ENCODE measurements at regions not wholly inside any gene's neighbourhood (a gene's known extent, or its start where the extent isn't known, plus 50 kb on each side); places are given as distances from the start of the nearest gene placed in this dataset.
"Not testable (repeated sequence)": the region's sequence is repeated elsewhere in the genome, so short reads cannot be mapped to it uniquely, and the experiment has no call there.

DNA sequence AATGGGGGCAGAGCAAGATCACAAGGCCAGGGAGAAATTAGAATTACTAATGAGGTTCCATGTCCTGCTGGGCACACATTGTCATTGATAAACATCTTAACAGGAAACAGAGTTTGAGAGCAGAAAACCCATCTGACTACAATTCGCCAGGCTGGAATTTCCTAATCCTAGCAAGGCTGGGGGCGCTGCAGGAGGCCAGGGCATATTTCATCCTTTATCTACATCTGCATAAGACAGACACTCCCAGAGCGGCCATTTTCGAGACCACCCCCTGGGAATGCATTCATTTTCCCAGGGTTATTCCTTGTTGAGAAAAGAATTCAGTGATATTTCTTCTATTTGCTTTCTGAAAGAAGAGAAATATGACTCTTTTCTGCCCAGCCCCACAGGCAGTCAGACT lies 152.7 kb downstream of the SUCLG1 start:
- Histone ChIP-seq H3K4me1 (ENCODE audit: control insufficient read depth, insufficient read depth, low read length) (no peaks in the 10 kb centered on the region), H3K9me3 (ENCODE audit: control insufficient read depth, insufficient read depth, low read length) (peaks cover 3% of the 10 kb centered on the region), H3K4me3 (ENCODE audit: low read depth, low read length) (no peak overlapping the region), H3K36me3 (ENCODE audit: control insufficient read depth, insufficient read depth, low read length) (no peaks in the 10 kb centered on the region), H3K27me3 (ENCODE audit: control insufficient read depth, insufficient read depth, low read length) (no peaks in the 10 kb centered on the region), H3K9ac (ENCODE audit: low read depth, low read length) (no peak overlapping the region)

DNA sequence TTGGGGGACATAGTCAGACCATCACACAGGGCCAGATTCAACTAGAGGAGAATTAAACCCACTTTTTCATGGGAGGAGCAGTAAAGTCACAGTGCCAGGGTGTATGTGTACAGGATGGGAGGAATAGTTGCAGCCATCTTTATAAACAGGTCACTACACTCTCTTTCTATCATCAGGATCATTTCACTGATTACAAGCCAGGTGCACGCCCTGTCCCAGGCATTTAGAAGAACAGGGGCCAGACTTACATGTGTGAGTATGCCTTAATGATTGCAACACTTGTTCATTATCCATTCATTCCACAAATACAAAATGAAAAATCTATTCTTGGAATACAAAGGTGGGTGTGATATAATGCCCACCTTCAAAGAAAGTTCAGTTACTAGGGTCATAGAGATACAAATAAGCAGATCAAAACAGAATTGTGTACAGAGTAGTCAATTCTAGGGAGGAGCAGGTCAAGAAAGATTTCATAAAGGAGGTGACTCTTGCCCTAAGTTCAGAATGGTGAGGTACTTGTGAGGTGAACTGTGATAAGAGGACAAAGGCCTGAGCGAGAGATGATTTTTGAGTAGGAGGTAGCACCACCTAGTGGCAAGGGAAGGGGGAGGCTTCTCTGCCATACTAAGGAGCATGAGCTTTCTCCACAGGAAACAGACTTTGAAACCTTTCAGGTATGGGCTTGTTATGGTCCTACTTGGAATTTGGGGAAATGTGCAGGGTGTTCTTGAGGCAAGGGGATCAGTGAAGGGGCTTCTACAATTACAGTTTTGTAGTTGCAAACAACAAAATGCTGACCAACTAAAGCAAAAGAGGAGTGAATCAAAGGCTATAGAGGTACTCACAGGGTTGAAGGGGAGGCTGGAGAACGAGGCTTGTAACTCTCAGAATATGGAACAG lies 156.3 kb downstream of the SUCLG1 start:
- H3K9ac ChIP-seq (ENCODE audit: low read depth, low read length): no peak overlapping the region
- H3K36me3 ChIP-seq (ENCODE audit: control insufficient read depth, insufficient read depth, low read length): no peaks in the 10 kb centered on the region
- H3K4me1 ChIP-seq (ENCODE audit: control insufficient read depth, insufficient read depth, low read length): no peaks in the 10 kb centered on the region

DNA sequence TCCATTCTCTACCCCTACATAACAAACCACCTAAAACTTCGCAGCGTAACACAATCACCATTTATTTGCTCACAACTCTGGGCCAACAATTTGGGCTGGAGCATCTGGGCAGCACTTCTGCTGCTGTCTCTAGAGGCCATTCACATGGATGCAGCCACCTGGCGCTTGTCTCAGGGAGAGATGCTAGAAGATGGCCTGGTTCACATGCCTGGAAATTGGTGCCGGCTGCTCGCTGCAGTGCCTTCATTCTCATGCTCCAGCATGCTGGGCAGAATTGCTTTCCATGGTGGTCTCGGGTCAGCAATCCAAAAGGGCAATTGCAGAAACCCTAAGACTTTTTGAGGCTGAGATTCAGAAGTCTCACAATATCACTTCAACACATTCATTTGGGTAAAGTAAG lies 157.4 kb downstream of the SUCLG1 start:
- no peaks in the 10 kb centered on the region for H3K4me1 ChIP-seq (ENCODE audit: control insufficient read depth, insufficient read depth, low read length)
- H3K9ac ChIP-seq (ENCODE audit: low read depth, low read length): no peak overlapping the region
- H3K9me3 ChIP-seq (ENCODE audit: control insufficient read depth, insufficient read depth, low read length): peaks cover 3% of the 10 kb centered on the region
- H3K4me3 ChIP-seq (ENCODE audit: low read depth, low read length): no peak overlapping the region
- no peaks in the 10 kb centered on the region for H3K36me3 ChIP-seq (ENCODE audit: control insufficient read depth, insufficient read depth, low read length)
- H3K27me3 ChIP-seq (ENCODE audit: control insufficient read depth, insufficient read depth, low read length): no peaks in the 10 kb centered on the region

More for the DNA sequence above, 156.3 kb downstream of the SUCLG1 start:
- Histone ChIP-seq H3K27me3 (ENCODE audit: control insufficient read depth, insufficient read depth, low read length) (no peaks in the 10 kb centered on the region), H3K4me3 (ENCODE audit: low read depth, low read length) (no peak overlapping the region), H3K9me3 (ENCODE audit: control insufficient read depth, insufficient read depth, low read length) (peaks cover 3% of the 10 kb centered on the region)

DNA sequence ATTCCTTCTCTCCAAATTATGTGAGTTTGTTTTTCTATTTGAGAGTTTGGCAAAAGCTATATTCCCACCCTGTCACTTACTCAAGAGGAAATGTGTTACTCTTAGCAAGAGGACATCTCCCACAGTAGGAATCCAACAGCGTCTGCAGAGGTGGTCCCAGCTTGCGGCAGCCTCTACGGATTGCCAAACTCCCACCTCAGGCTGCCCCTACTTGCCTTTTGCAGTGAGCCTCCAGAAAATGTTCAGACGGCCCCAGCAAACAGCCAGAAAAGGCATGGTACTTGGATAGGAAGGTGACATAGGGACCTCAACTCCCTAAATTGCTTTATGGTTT lies 158.4 kb downstream of the SUCLG1 start:
- H3K4me1 ChIP-seq (ENCODE audit: control insufficient read depth, insufficient read depth, low read length): no peaks in the 10 kb centered on the region
- no peaks in the 10 kb centered on the region for H3K36me3 ChIP-seq (ENCODE audit: control insufficient read depth, insufficient read depth, low read length)
- H3K27me3 ChIP-seq (ENCODE audit: control insufficient read depth, insufficient read depth, low read length): no peaks in the 10 kb centered on the region
- H3K9ac ChIP-seq (ENCODE audit: low read depth, low read length): no peak overlapping the region
- peaks cover 1% of the 10 kb centered on the region for H3K9me3 ChIP-seq (ENCODE audit: control insufficient read depth, insufficient read depth, low read length)
- no peak overlapping the region for H3K4me3 ChIP-seq (ENCODE audit: low read depth, low read length)

DNA sequence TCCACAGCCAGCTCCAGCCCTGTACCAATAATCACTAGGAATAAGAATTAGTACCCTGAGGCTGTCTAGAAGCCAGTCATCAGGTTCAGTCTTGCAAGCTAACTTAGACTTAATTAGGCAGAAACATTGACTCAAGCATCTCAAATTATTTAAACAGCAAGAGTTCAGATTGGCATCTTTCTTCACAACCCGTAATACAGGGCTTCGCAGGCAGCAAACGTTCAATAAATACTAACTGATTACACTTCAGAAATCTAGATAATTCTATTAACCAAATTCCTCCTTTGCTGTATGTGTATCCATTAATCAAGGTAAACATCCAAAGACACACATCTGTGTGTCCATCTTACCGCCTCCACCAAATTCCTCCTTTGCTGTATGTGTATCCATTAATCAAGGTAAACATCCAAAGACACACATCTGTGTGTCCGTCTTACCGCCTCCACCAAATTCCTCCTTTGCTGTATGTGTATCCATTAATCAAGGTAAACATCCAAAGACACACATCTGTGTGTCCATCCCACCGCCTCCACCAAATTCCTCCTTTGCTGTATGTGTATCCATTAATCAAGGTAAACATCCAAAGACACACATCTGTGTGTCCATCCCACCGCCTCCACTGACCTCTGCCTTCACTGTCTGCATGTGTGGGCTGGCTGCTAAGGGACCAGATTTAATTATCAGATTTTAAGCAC lies 158.9 kb downstream of the SUCLG1 start:
- H3K9ac ChIP-seq (ENCODE audit: low read depth, low read length); H3K27me3 ChIP-seq (ENCODE audit: control insufficient read depth, insufficient read depth, low read length); H3K36me3 ChIP-seq (ENCODE audit: control insufficient read depth, insufficient read depth, low read length); H3K4me3 ChIP-seq (ENCODE audit: low read depth, low read length); H3K9me3 ChIP-seq (ENCODE audit: control insufficient read depth, insufficient read depth, low read length); H3K4me1 ChIP-seq (ENCODE audit: control insufficient read depth, insufficient read depth, low read length): not testable (repeated sequence)

DNA sequence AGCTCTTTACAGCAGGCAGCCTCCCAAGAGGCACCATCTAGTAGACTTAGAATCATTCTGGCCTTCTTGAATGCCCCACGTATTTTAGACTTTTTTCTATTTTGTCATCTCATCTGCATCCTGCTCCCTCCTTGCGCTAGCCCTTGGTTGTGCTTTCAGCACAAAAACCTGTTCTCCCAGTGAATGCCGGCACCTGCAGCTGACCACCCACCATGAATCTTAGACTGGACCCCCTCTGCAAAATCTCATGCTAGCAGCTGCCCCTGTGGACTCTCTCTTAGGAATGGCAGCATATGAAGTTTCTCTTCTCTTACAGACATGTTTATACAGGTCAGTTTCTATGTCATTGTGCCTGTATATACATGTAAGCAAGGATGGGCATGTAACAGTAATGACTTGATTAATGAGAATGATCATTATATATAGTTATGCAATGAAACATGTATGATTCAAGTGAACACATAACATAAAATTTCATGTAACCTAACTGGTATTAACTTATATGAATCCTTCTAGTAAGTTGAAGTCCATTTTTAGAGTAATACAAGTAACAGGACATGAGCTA lies 159.8 kb downstream of the SUCLG1 start:
- H3K4me1 ChIP-seq (ENCODE audit: control insufficient read depth, insufficient read depth, low read length): no peaks in the 10 kb centered on the region
- H3K4me3 ChIP-seq (ENCODE audit: low read depth, low read length): no peak overlapping the region
- H3K9me3 ChIP-seq (ENCODE audit: control insufficient read depth, insufficient read depth, low read length): no peaks in the 10 kb centered on the region
- no peak overlapping the region for H3K9ac ChIP-seq (ENCODE audit: low read depth, low read length)
- no peaks in the 10 kb centered on the region for H3K36me3 ChIP-seq (ENCODE audit: control insufficient read depth, insufficient read depth, low read length)
- no peaks in the 10 kb centered on the region for H3K27me3 ChIP-seq (ENCODE audit: control insufficient read depth, insufficient read depth, low read length)

DNA sequence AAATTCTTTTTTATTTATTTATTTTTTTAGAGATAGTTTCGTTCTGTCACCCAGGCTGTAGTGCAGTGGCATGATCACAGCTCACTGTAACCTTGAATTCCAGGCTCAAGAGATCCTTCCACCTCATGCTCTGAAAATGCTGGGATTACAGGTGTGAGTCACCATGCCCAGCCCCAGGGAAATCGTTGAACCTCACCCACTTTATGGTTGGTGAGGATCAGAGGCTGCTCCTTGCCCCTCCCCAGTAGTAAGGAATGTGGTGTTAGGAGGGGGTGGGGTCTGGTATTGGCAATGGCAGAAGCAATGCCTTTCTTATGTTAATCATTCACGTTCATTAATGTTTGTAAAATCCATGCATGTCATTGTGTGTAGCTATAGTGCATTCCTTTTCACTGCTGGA lies 161.9 kb downstream of the SUCLG1 start:
- Histone ChIP-seq H3K9ac (ENCODE audit: low read depth, low read length) (no peak overlapping the region), H3K27me3 (ENCODE audit: control insufficient read depth, insufficient read depth, low read length) (no peaks in the 10 kb centered on the region), H3K4me3 (ENCODE audit: low read depth, low read length) (no peak overlapping the region), H3K36me3 (ENCODE audit: control insufficient read depth, insufficient read depth, low read length) (no peaks in the 10 kb centered on the region), H3K4me1 (ENCODE audit: control insufficient read depth, insufficient read depth, low read length) (no peaks in the 10 kb centered on the region), H3K9me3 (ENCODE audit: control insufficient read depth, insufficient read depth, low read length) (no peaks in the 10 kb centered on the region)

DNA sequence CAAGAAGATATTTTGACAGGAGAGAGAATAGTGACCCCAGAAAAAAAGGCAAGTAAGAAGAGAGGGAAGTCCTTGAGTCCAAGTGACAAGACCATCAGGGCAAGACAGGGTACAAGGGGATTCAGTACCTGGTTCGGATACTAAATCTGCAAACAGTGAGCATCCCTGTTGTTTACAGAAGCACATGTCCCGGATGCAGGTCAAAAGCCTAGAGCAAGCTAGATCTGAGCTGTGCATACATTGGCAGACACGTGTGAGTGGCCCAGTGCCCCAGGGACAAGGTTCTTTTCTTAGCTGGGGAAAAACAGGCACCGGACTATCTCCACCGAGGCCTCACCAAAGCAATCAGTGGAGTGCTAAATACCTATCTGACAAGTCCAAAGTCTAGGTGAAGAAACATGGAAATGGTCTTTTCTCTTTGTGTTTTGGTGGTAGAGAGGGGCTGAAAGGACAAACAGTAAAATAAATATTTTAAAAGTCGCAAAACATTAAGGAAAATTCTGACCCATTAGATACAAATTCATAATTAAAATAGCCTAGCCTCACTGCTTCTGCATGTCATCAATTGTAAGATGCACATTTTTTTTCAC lies 165.2 kb downstream of the SUCLG1 start:
- H3K9ac ChIP-seq (ENCODE audit: low read depth, low read length): no peak overlapping the region
- no peaks in the 10 kb centered on the region for H3K9me3 ChIP-seq (ENCODE audit: control insufficient read depth, insufficient read depth, low read length)
- H3K4me3 ChIP-seq (ENCODE audit: low read depth, low read length): no peak overlapping the region
- no peaks in the 10 kb centered on the region for H3K36me3 ChIP-seq (ENCODE audit: control insufficient read depth, insufficient read depth, low read length)
- no peaks in the 10 kb centered on the region for H3K27me3 ChIP-seq (ENCODE audit: control insufficient read depth, insufficient read depth, low read length)
- H3K4me1 ChIP-seq (ENCODE audit: control insufficient read depth, insufficient read depth, low read length): no peaks in the 10 kb centered on the region

DNA sequence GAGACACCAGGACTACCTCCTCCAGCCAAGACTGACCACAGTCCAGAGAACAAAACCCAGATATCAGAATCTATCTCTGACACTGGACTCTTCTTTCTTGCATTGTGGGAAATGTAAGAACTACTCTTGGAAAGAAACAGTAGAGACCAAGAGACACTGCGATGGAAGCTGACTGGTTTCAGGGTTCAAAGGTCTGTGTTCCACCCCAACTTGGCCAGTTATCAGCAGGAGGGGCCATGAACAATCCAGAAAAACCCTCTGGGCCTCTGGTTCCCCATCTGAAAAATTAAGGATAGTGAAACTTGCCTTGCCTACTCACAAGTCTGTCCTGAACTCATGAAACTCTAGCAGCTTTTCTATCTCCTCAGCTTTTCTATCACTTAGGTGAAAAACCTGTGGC lies 166.5 kb downstream of the SUCLG1 start:
- H3K4me3 ChIP-seq (ENCODE audit: low read depth, low read length): no peak overlapping the region
- H3K4me1 ChIP-seq (ENCODE audit: control insufficient read depth, insufficient read depth, low read length): no peaks in the 10 kb centered on the region
- no peaks in the 10 kb centered on the region for H3K9me3 ChIP-seq (ENCODE audit: control insufficient read depth, insufficient read depth, low read length)
- H3K27me3 ChIP-seq (ENCODE audit: control insufficient read depth, insufficient read depth, low read length): no peaks in the 10 kb centered on the region
- no peaks in the 10 kb centered on the region for H3K36me3 ChIP-seq (ENCODE audit: control insufficient read depth, insufficient read depth, low read length)
- no peak overlapping the region for H3K9ac ChIP-seq (ENCODE audit: low read depth, low read length)

DNA sequence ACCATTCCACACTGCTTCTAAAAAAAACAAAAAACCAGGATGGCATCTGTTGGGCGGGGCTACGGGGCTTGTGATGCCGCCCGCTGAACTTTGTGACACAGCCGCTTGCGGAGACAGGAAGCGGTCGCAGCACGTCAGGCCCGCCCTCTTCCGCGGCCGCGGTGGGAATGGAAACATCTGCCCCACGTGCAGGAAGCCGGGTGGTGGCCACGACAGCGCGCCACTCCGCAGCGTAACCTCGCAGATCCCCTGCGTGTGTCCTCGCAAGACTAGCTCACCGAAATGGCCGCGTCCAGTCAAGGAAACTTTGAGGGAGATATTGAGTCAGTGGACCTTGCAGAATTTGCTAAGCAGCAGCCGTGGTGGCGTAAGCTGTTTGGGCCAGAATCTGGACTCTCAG lies 168.5 kb downstream of the SUCLG1 start:
- Histone ChIP-seq H3K27me3 (ENCODE audit: control insufficient read depth, insufficient read depth, low read length) (no peaks in the 10 kb centered on the region), H3K4me3 (ENCODE audit: low read depth, low read length) (no peak overlapping the region), H3K36me3 (ENCODE audit: control insufficient read depth, insufficient read depth, low read length) (no peaks in the 10 kb centered on the region), H3K9ac (ENCODE audit: low read depth, low read length) (no peak overlapping the region), H3K9me3 (ENCODE audit: control insufficient read depth, insufficient read depth, low read length) (no peaks in the 10 kb centered on the region), H3K4me1 (ENCODE audit: control insufficient read depth, insufficient read depth, low read length) (no peaks in the 10 kb centered on the region)

DNA sequence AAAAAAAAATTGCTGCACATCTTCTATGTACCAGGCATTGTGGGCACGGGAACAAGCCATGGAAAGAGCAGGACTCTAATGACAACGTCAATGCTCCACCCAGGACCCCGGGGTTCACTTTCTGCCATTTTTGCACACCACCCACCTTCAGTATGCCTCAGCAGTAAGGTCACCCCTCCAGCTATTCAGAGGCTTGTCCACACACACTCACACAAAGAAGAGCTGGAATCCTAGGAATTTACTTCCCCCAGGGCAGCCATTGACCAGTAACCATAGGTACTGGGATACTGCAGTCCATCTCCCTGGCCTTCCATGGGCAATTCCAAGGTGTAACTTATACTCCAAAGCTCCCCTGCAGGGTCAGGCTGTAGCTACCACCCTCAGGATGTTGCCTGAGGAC lies 170.8 kb downstream of the SUCLG1 start:
- Histone ChIP-seq H3K9me3 (ENCODE audit: control insufficient read depth, insufficient read depth, low read length) (no peaks in the 10 kb centered on the region), H3K4me1 (ENCODE audit: control insufficient read depth, insufficient read depth, low read length) (no peaks in the 10 kb centered on the region), H3K9ac (ENCODE audit: low read depth, low read length) (no peak overlapping the region), H3K36me3 (ENCODE audit: control insufficient read depth, insufficient read depth, low read length) (no peaks in the 10 kb centered on the region), H3K27me3 (ENCODE audit: control insufficient read depth, insufficient read depth, low read length) (no peaks in the 10 kb centered on the region), H3K4me3 (ENCODE audit: low read depth, low read length) (no peak overlapping the region)
